CD4-positive, alpha-beta T cell treated with Interleukin-4 for 1 hour (primary cell): ENCODE measurements at regions not wholly inside any gene's neighbourhood (a gene's known extent, or its start where the extent isn't known, plus 50 kb on each side); places are given as distances from the start of the nearest gene placed in this dataset.
"Not testable (repeated sequence)": the region's sequence is repeated elsewhere in the genome, so short reads cannot be mapped to it uniquely, and the experiment has no call there.

Experiments used
- DNase-seq, 2 donors: peaks; one replicate each; pipeline ENCODE4 v3.0.0-alpha.2; 2020 to 2022

DNA sequence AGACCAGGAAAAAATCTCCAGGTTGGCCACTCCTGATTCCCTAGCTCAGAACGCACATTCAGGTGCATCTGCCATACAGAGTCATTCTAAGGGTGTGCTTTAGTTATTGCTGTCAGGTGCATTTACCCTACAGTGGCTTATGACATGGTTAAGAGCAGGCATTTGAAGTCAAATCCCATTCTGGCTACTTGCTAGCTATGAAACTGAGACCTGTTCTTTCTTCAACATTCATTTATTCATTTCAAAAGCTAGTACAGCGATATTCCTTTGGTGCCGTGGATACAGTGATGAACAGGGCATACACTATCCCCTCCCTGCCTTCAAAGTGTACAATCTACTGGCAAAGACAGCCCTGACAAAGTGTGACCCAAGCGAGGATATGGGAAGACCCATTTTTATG lies 508.3 kb downstream of the NPIPA7 start:
- no peak for DNase-seq

DNA sequence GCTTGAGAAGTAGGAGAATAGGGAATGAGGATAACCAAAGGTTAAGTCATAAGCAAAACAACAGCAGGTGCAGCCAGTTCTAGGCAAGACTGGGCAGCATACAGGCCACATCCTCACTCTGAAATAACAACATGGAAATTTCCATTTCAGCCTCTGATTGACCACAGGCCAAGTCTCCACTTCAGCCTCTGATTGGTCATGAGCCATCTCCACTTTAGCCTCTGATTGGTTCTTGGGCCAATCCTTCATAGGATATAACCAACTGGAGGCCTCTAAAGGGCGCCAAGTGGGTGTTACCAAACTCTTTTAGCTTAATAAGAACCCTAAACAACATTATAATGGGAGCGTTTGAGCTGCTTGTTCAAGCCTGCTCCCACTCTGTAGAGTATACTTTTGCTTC lies 512.0 kb downstream of the NPIPA7 start:
- DNase-seq, result no peak

- DNase-seq, result no peak
Measured at GRCh38 chr16:16904601-16905000, 525.7 kb downstream of the NPIPA7 start.

DNA sequence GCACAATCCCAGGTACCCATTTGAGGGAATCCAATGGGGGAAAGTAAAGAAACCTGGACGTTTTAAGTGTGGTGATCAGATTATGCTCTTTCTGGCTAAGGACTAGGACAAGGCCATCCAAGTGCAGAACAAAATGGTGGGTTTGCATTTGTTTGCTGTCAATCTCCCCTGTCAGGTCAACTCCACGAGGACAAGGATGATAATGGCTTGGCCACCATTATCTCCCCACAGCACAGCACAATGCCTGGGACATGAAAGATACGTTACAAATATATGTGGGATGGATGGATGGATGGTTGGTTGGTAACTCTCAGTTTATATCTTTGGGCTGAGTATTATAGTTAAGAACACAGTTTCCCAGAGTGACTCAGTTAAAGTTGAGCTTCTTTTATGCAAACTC lies 526.9 kb downstream of the NPIPA7 start:
- DNase-seq, result no peak

GRCh38 chr16:16907089-16907488 lies 528.1 kb downstream of the NPIPA7 start:
- DNase-seq, result no peak

DNA sequence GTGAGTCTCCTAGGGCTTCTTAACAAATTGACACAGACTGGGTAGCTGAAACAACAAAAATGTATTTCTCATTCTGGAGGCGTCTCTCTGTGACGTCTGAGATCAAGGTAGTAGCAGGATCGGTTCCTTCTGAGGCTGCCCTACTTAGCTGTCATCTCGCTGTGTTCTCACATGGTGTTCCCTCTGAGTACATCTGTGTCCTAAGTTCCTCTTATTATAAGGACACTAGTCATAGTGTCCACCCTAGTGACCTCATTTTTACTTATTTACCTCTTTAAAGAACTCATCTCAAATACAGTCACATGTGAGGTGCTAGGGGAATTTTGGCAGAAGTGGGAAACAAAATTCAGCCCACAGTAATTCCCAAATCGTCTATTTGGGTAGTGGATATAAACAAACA lies 529.1 kb downstream of the NPIPA7 start:
- DNase-seq, result no peak

DNA sequence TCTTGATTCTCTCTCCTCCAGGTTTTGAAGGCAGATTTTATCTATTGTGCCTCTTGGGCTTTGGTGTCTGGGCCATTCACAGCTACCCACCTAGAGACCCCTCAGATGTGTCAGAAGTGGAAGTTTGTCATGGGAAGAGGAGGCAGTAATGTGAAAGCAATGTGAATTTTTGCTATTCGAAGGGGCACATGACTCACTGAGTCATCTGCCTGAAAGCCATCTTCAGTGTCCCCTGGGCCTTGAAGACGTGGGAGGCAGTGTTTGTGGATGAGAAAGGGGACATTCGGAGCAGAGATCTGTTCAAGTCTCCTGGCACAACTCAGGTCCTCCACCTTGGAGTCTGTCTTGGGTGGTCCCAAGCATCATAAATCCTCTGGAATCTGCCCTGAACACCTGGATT lies 530.2 kb downstream of the NPIPA7 start:
- no peak for DNase-seq

GRCh38 chr16:16910666-16911065 lies 531.7 kb downstream of the NPIPA7 start:
- DNase-seq, result no peak

DNA sequence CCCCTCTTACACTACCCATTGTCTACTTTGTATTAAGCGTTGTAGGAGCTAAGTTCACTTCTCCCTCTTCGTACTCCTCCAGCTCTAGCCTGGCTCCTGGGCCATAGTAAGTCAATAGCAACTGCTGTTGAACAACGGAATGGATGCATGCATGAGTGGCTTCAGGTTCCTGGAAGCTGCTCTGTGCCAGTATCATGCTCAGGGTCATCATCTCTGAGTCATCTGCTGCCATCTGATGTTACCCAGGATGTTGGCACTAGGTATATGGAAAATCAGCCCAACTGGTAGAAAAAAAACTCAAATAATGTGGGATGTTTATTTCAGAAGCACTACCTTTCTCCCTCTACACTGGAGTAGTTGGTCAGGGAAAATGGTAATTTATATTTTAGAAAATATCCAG lies 536.8 kb downstream of the NPIPA7 start:
- DNase-seq, result no peak

GRCh38 chr16:16917191-16917785 lies 538.3 kb downstream of the NPIPA7 start:
- DNase-seq, result no peak

DNA sequence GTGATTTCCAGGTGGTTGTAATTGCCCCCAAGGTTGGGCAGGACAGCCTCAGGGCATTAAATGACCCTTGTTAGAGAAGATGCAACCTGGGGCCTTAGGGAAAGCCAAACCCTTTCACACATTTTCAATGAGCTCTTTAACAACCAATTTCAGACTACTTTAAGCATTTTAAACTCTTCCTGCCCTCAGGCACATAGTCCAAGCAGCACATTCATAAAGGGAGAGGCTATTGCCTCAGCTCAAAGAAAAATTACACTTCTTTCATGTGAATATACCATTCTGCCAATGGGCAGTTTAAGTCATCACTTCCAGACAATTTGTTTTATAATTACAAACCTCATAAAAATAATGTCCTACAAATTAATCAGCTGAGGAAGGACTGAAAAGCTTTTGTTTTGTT lies 544.5 kb downstream of the NPIPA7 start:
- no peak for DNase-seq

GRCh38 chr16:16924613-16925012 lies 545.7 kb downstream of the NPIPA7 start:
- DNase-seq, result no peak

DNA sequence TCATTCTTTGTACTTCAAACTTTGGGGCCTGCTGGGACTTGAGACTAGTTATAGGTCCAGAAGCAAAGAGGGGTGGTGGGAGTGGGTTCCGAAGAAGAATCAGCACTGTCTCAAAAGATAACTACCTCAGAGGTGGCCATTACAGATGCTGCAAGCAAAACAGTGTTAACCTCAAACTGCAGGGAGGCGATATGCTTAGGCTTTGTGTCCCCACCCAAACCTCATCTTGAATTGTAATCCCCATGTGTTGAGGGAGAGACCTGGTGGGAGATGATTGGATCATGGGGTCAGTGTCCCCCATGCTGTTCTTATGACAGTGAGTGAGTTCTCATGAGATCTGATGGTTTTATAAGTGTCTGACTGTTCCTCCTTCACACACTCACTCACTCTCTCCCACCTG lies 545.3 kb downstream of the XYLT1 start:
- DNase-seq, result no peak

DNA sequence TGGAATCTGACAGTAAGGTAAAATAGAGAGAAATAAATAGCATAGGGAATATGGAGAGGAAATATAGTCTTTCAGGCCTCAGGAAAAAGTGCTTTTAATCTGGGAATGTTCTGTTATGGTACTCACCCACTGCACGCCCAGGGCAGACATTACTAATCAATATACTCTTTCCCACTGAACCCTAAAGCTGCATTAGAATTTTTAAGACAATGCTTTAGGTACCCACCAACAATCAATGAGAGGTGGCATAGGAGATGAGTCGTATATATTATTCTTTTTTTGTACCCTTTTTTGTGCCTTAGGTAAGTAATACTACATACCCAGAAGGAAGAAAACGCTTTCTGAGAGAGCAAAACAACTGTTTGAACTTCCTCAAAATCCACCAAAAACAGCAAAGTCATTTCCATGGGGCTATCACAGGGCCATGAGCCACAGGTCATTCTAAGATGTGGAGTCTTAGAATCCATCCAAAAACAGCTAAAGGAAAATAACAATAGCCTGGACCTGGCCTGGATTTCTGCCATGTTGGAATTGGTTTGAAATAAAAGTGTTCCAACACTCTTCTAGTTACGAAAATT lies 542.1 kb downstream of the XYLT1 start:
- no peak for DNase-seq

- DNase-seq, result no peak
Measured at GRCh38 chr16:16930309-16931000, 540.3 kb downstream of the XYLT1 start.

GRCh38 chr16:16933861-16934260 lies 536.9 kb downstream of the XYLT1 start:
- no peak for DNase-seq

DNA sequence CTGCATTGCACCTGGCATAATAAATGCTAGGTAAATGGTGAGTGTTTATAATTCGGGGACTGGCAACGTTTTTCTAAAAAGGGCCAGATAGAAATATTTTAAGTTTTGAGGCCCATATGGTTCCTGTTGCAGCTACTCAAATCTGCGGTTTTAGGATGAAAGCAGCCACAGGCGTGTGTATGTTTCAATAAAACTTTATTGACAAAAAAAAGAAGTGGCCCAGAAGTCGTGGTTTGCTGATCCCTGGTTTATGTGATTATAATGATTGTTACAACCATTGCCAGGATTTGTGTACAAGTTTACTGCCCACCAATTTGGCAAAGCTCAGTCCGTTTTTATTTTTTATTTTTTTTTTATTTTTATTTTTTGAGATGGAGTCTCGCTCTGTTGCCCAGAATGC lies 536.1 kb downstream of the XYLT1 start:
- DNase-seq, result no peak

GRCh38 chr16:16935909-16936308 lies 534.9 kb downstream of the XYLT1 start:
- not testable (repeated sequence) for DNase-seq

DNA sequence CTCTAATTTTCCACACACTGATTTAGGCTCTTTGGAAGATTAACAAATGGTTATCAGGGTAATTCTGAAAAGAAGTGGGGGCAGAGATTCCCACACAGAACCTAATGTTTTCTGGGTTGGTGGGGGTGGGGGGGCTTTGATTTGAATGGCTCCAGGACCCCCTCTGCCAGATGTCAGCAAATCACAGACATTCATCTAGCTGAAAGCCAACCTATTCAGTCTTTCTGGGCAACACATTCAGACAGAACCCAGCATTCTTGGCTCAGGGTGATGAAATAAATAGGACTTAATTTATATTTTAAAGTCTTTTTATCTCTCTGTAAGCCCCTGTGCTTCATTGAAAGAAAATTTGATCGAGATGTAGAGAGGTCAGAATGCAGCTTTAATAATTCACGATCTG lies 533.2 kb downstream of the XYLT1 start:
- no peak for DNase-seq

- no peak for DNase-seq
Measured at GRCh38 chr16:16938009-16938408, 532.8 kb downstream of the XYLT1 start.

DNA sequence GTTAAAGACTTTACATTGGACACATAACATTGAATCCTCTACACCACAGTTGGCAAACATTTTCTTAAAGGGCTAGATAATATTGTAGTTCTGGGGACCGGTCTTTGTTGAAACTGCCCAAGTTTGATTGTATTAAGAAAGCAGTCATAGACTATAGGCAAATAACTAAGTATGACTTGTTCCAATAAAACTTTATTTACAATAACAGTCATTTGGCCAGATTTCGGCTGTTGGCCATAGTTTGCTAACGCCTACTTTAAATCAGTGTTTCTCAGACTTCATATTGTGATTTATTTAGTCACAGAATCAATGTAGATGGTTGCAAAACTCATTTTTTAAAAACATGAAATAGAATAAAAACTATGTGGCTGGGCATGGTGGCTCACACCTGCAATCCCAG lies 531.8 kb downstream of the XYLT1 start:
- no peak for DNase-seq

DNA sequence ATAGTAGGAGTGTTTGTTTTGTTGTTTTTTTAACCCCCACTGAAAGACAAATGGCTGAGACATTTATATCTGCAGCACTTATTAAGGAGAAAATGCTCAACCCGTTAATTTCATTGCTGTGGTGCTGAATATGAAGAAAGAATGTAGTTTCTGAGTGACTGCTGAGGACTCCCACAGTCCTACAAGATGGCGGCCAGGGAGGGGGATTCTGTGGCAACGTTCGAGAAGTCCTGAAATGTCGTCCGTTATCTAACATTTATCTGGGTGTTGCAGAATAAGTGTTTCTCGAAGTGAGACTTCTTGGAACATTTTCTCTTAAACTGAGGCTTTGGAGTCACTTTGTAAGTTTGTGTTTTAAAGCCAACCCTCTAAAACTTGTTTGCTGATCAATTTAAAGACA lies 530.4 kb downstream of the XYLT1 start:
- no peak for DNase-seq

DNA sequence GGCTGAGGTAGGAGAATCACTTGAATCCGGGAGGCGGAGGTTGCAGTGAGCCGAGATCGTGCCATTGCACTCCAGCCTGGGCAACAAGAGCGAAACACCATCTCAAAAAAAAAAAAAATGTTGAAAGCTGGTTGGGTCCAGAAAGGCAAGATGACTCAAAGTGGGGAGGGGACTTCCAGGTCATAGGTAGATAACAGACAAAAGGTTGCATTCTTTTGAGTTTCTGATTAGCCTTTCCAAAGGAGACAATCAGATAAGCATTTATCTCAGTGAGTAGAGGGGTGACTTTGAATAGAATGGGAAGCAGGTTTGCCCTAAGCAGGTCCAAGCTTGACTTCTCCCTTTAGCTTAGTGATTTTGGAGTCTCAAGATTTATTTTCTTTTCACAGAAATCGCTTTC lies 527.9 kb downstream of the XYLT1 start:
- DNase-seq, result not testable (repeated sequence)

- DNase-seq, result no peak
Measured at GRCh38 chr16:16945207-16945606, 525.6 kb downstream of the XYLT1 start.

GRCh38 chr16:16956376-16956775 lies 514.4 kb downstream of the XYLT1 start:
- no peak for DNase-seq
